Activated T-helper 1 cell treated with anti-CD3 and anti-CD28 coated beads, Interleukin-12 subunit alpha, Interleukin-12 subunit beta, Interleukin-2, Interleukin-4 antibody, amounts not matched to agents 30 ng/mL and 10 ng/mL and 1 ng/mL, durations not matched to agents 14 hours and 24 hours and 36 hours (primary cell): ENCODE measurements at regions not wholly inside any gene's neighbourhood (a gene's known extent, or its start where the extent isn't known, plus 50 kb on each side); places are given as distances from the start of the nearest gene placed in this dataset.
"Not testable (repeated sequence)": the region's sequence is repeated elsewhere in the genome, so short reads cannot be mapped to it uniquely, and the experiment has no call there.

Experiments used
- DNase-seq: peaks from one replicate; pipeline ENCODE4 v3.0.0; 2021; ENCODE audit warnings: low spot score
- H3K27ac Mint-ChIP-seq: one replicate; pipeline ENCODE4 v1.8.0; 2021; ENCODE audit warnings: mild to moderate bottlenecking, mixed read lengths
- H3K27me3 Mint-ChIP-seq: one replicate; pipeline ENCODE4 v1.8.0; 2022; ENCODE audit warnings: mild to moderate bottlenecking, moderate library complexity, mixed read lengths; ENCODE audit not compliant: insufficient read depth
- H3K36me3 Mint-ChIP-seq: one replicate; pipeline ENCODE4 v1.8.0; 2021; ENCODE audit warnings: low read depth, mixed read lengths
- H3K4me1 Mint-ChIP-seq: one replicate; pipeline ENCODE4 v1.8.0; 2021; ENCODE audit warnings: low read depth, mixed read lengths
- H3K4me3 Mint-ChIP-seq: one replicate; pipeline ENCODE4 v1.8.0; 2021; ENCODE audit warnings: mild to moderate bottlenecking, moderate library complexity, mixed read lengths
- H3K9me3 Mint-ChIP-seq: one replicate; pipeline ENCODE4 v1.8.0; 2021; ENCODE audit warnings: mixed read lengths
- intact Hi-C: fragments of 100-400 bp; cut with micrococcal nuclease; formaldehyde crosslinking; loops from one replicate; pipeline ENCODE4 v1.15.1; 2024

GRCh38 chr10:106399112-106399511 lies 765.4 kb downstream of the SORCS1 start:
- Mint-ChIP-seq H3K36me3 (no peaks in the 10 kb centered on the region), H3K4me1 (no peaks in the 10 kb centered on the region), H3K27ac (no peak overlapping the region), H3K9me3 (no peaks in the 10 kb centered on the region), H3K27me3 (no peaks in the 10 kb centered on the region), H3K4me3 (no peak overlapping the region)
- intact Hi-C loops, result no loop called here
- no peak for DNase-seq

- no peak for DNase-seq
- H3K4me3 Mint-ChIP-seq, result no peak overlapping the region
- no peak overlapping the region for H3K27ac Mint-ChIP-seq
- intact Hi-C loops, result no loop called here
- no peaks in the 10 kb centered on the region for H3K27me3 Mint-ChIP-seq
- no peaks in the 10 kb centered on the region for H3K4me1 Mint-ChIP-seq
- H3K36me3 Mint-ChIP-seq, result no peaks in the 10 kb centered on the region
- no peaks in the 10 kb centered on the region for H3K9me3 Mint-ChIP-seq
These were observed 768.3 kb downstream of the SORCS1 start for GRCh38 chr10:106396192-106396591.

GRCh38 chr10:106395041-106395749 lies 769.3 kb downstream of the SORCS1 start:
- intact Hi-C loops, result no loop called here
- H3K36me3 Mint-ChIP-seq, result no peaks in the 10 kb centered on the region
- no peak for DNase-seq
- H3K4me3 Mint-ChIP-seq, result no peak overlapping the region
- H3K27ac Mint-ChIP-seq, result no peak overlapping the region
- no peaks in the 10 kb centered on the region for H3K9me3 Mint-ChIP-seq
- H3K27me3 Mint-ChIP-seq, result no peaks in the 10 kb centered on the region
- no peaks in the 10 kb centered on the region for H3K4me1 Mint-ChIP-seq

- Mint-ChIP-seq H3K9me3 (no peaks in the 10 kb centered on the region), H3K4me1 (no peaks in the 10 kb centered on the region), H3K27me3 (no peaks in the 10 kb centered on the region), H3K4me3 (no peak overlapping the region), H3K36me3 (no peaks in the 10 kb centered on the region), H3K27ac (no peak overlapping the region)
- intact Hi-C loops, result no loop called here
- DNase-seq, result no peak
These were observed 771.7 kb downstream of the SORCS1 start for GRCh38 chr10:106392778-106393177.

GRCh38 chr10:106387063-106387462 lies 777.4 kb downstream of the SORCS1 start:
- Mint-ChIP-seq H3K27me3 (no peaks in the 10 kb centered on the region), H3K4me3 (no peak overlapping the region), H3K9me3 (no peaks in the 10 kb centered on the region), H3K36me3 (no peaks in the 10 kb centered on the region), H3K4me1 (no peaks in the 10 kb centered on the region), H3K27ac (no peak overlapping the region)
- no peak for DNase-seq
- intact Hi-C loops, result no loop called here

- DNase-seq, result no peak
- H3K4me1 Mint-ChIP-seq, result no peaks in the 10 kb centered on the region
- no peak overlapping the region for H3K4me3 Mint-ChIP-seq
- H3K27me3 Mint-ChIP-seq, result no peaks in the 10 kb centered on the region
- peaks cover 8% of the 10 kb centered on the region for H3K9me3 Mint-ChIP-seq
- H3K27ac Mint-ChIP-seq, result no peak overlapping the region
- no peaks in the 10 kb centered on the region for H3K36me3 Mint-ChIP-seq
- intact Hi-C loops, result no loop called here
These were observed 780.0 kb downstream of the SORCS1 start for GRCh38 chr10:106384496-106384895.

GRCh38 chr10:106380706-106381105 lies 783.8 kb downstream of the SORCS1 start:
- intact Hi-C loops, result no loop called here

GRCh38 chr10:106378251-106378650 lies 786.3 kb downstream of the SORCS1 start:
- Mint-ChIP-seq H3K4me1 (no peaks in the 10 kb centered on the region), H3K4me3 (no peak overlapping the region), H3K36me3 (no peaks in the 10 kb centered on the region), H3K9me3 (peaks cover 13% of the 10 kb centered on the region), H3K27ac (no peak overlapping the region), H3K27me3 (no peaks in the 10 kb centered on the region)
- no peak for DNase-seq
- intact Hi-C loops, result no loop called here

More at GRCh38 chr10:106380706-106381105, 783.8 kb downstream of the SORCS1 start:
- H3K9me3 Mint-ChIP-seq, result peaks cover 13% of the 10 kb centered on the region
- no peak overlapping the region for H3K4me3 Mint-ChIP-seq
- H3K36me3 Mint-ChIP-seq, result no peaks in the 10 kb centered on the region
- H3K4me1 Mint-ChIP-seq, result no peaks in the 10 kb centered on the region
- no peaks in the 10 kb centered on the region for H3K27me3 Mint-ChIP-seq
- DNase-seq, result no peak
- no peak overlapping the region for H3K27ac Mint-ChIP-seq

GRCh38 chr10:106370751-106371150 lies 793.8 kb downstream of the SORCS1 start:
- DNase-seq, result no peak
- no peak overlapping the region for H3K27ac Mint-ChIP-seq
- H3K36me3 Mint-ChIP-seq, result no peaks in the 10 kb centered on the region
- H3K4me3 Mint-ChIP-seq, result no peak overlapping the region
- intact Hi-C loops, result no loop called here
- H3K27me3 Mint-ChIP-seq, result no peaks in the 10 kb centered on the region
- no peaks in the 10 kb centered on the region for H3K4me1 Mint-ChIP-seq
- H3K9me3 Mint-ChIP-seq, result no peaks in the 10 kb centered on the region

- Mint-ChIP-seq H3K9me3 (no peaks in the 10 kb centered on the region), H3K4me3 (no peak overlapping the region), H3K36me3 (no peaks in the 10 kb centered on the region), H3K27me3 (no peaks in the 10 kb centered on the region), H3K4me1 (no peaks in the 10 kb centered on the region), H3K27ac (no peak overlapping the region)
- DNase-seq, result no peak
- intact Hi-C loops, result no loop called here
These were observed 803.6 kb downstream of the SORCS1 start for GRCh38 chr10:106360870-106361269.

GRCh38 chr10:106355450-106355849 lies 809.1 kb downstream of the SORCS1 start:
- Mint-ChIP-seq H3K27ac (no peak overlapping the region), H3K36me3 (no peaks in the 10 kb centered on the region), H3K4me3 (no peak overlapping the region), H3K27me3 (no peaks in the 10 kb centered on the region), H3K9me3 (no peaks in the 10 kb centered on the region), H3K4me1 (no peaks in the 10 kb centered on the region)
- DNase-seq, result no peak
- intact Hi-C loops, result no loop called here

GRCh38 chr10:106348933-106349332 lies 815.6 kb downstream of the SORCS1 start:
- Mint-ChIP-seq H3K4me1 (no peaks in the 10 kb centered on the region), H3K27ac (no peak overlapping the region), H3K36me3 (no peaks in the 10 kb centered on the region), H3K27me3 (no peaks in the 10 kb centered on the region), H3K4me3 (no peak overlapping the region), H3K9me3 (no peaks in the 10 kb centered on the region)
- DNase-seq, result no peak
- intact Hi-C loops, result no loop called here

GRCh38 chr10:106347547-106347946 lies 817.0 kb downstream of the SORCS1 start:
- Mint-ChIP-seq H3K27me3 (no peaks in the 10 kb centered on the region), H3K4me3 (no peak overlapping the region), H3K27ac (no peak overlapping the region), H3K9me3 (no peaks in the 10 kb centered on the region), H3K36me3 (no peaks in the 10 kb centered on the region), H3K4me1 (no peaks in the 10 kb centered on the region)
- intact Hi-C loops, result no loop called here
- DNase-seq, result no peak

GRCh38 chr10:106343539-106343938 lies 821.0 kb downstream of the SORCS1 start:
- H3K4me1 Mint-ChIP-seq, H3K9me3 Mint-ChIP-seq, H3K4me3 Mint-ChIP-seq, H3K36me3 Mint-ChIP-seq, H3K27ac Mint-ChIP-seq, H3K27me3 Mint-ChIP-seq, intact Hi-C loops, DNase-seq: not testable (repeated sequence)
